ENCODE measurements at regions not wholly inside any gene's neighbourhood (a gene's known extent, or its start where the extent isn't known, plus 50 kb on each side); places are given as distances from the start of the nearest gene placed in this dataset.
"Not testable (repeated sequence)": the region's sequence is repeated elsewhere in the genome, so short reads cannot be mapped to it uniquely, and the experiment has no call there.

DNA sequence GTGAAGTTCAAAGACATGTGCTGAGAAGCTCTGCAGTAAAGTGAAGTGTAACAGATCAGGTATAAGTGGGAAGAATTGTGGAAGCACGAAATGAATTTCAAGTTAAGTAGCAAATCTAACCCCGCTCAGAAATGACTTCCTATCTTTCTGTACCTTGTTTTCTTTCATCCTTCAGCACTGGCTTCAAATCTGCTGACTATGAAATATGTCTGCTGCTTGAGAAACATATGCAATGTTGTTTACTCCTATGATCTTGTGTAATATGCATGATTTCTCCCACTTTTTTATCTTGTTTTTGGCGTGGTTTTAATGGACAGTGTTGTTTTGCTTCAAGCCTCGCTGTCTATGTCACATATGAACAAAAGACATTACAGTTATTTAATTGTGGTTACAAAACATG, 545.3 kb upstream of the NCAM2 start:
- no peak for DNase-seq

DNA sequence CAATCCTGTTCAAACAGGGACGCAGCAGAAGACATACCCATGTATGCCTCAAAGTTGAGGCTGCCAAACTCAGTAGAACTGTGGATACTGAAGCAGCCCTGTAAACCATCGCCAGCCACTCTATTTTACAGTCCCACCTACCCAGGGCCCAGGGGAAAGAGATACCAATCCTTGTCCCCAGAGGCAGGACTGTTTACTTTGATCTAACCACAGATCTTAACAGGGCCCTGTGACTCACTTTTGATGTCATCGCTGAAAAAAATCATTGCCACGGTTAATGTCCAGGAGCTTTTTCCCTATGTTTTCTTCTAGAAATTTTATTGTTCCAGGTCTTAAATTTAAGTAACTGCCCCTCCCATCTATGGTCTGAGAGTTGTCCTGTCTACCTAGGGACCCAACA, 538.4 kb upstream of the NCAM2 start:
- no peak for DNase-seq

GRCh38 chr21:20463362-20463761, 534.8 kb upstream of the NCAM2 start:
- DNase-seq, result no peak

DNA sequence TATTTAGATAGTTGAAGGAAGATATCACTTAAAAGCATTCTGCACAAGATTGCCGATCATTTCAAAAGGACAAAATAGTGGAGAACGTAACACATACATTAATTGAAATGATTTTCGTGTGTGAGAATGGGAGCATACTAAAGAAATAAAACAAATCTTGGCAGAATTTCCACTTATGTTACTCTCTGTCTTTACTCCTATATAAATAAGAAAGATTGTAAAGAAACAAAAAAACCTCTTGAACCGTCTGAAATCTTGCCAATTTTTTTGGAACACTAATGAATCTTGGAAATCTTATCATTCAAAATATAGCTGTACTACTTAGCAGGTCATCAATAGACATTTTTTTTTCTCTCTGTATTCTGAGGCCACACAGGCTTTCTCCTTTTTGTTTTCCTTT, 528.8 kb upstream of the NCAM2 start:
- DNase-seq, result no peak

DNA sequence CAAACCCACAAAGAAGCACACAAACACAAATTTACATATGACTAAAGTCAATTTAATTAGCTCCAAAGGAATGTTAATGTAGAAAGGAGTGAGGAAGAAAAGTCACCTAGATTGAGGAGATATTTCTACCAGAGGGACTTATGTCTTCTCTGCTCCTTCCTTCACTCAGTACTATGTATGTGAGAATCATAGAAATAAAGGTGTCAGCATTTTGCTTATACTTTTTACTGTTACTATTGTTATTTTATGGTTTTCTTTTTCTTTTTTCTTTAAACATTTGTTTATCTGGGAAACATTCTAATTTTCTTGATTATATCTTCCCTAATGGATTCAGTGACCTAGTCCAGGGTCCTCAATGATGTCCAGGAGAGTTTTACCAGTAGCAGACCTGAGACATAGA, 511.9 kb upstream of the NCAM2 start:
- no peak for DNase-seq

- not testable (repeated sequence) for DNase-seq
Observed at GRCh38 chr21:20502915-20503314, 495.3 kb upstream of the NCAM2 start.

- DNase-seq, result no peak
Observed at GRCh38 chr21:20507783-20508182, 490.4 kb upstream of the NCAM2 start.

DNA sequence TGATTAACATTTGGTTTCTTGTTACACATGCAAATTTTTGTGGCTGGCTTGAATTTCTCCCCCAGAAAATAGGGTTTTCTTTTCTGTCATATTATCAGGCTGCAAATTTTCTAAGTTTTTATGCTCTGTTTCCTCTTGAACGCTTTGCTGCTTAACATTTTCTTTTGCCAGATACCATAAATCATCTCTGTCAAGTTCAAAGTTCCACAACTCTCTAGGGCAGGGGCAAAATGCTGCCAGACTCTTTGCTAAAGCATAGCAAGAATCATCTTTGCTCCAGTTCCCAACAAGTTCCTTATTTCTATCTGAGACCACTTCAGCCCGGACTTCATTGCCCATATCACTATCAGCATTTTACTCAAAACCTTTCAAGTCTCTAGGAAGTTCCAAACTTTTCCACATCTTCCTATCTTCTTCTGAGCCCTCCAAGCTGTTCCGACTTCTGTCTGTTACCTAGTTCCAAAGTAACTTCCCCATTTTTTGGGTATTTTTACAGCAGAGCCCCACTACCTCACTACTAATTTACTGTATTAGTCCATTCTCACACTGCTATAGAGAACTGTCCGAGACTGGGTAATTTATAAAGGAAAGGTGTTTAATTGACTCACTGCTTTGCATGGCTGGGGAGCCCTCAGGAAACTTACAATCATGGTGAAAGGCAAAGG, 486.9 kb upstream of the NCAM2 start:
- no peak for DNase-seq

DNA sequence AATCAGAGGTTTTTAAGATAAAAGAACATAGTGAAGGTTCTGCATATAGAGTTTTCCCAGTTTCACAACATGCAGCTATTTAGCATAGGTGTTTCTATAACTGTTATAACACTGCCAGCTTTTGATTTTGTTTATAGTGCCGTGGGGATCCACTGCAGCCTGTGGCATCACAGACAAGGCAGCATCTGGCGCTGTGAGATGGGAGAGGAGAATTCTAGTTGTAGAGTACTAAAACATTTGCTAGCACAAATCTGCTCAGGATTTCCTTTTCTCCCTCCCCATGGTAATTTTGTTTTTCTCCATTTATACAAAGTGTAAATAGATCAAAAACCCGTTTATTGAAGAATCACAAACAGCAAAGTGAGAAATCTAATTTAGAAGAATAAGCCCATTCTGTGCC, 482.8 kb upstream of the NCAM2 start:
- DNase-seq, result no peak

DNA sequence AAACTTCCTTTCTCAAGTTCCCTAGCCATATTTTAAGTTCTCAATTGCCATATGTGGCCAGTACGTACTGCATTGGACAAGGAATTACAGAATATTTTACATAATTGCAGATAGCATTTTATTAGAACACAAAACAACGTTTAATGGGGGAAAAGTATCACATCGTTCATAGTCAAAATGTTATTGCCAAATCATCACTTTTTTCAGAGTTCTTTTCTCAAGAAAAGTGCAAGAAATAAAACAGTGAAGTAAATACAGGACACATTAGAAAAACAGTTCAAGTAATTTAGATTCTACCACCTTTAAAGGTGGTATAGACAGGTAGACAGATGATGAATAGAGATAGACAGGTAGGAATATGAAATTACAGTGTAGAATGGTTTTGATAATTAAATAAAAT, 479.1 kb upstream of the NCAM2 start:
- no peak for DNase-seq

GRCh38 chr21:20522611-20523010, 475.6 kb upstream of the NCAM2 start:
- no peak for DNase-seq

GRCh38 chr21:20523191-20523590, 475.0 kb upstream of the NCAM2 start:
- DNase-seq, result no peak

DNA sequence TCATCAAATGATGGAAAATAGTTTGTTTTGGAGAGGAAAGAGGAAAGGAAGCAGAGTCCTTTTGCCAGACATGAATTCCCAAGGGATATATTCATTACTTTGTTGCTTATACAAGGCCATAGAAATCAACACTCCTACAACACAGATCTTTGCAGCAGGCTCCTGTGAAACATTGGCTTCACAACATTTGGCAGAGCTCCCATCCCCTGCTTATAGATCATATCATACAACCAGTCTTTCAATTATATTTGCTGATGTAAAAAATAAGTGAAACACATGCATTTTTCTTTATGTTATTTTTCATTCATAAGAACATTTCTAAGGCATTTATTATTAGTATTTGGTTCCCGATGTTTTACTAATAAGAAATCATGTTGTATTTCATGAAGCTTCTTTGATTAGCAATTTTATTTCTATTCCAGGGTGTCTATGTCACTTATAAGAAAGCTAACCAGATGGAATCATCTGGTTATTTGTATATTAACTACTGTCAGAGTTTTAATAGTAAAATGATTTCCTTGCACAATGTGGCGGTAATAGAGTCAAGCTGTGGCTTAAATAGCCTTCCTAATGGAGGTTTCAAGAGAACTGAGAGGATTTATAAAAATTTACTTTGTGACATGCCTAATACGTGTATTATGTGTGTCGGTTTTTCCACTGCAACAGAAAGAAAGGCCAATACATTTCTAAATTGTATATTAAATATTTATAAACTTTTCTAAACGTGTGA, 470.3 kb upstream of the NCAM2 start:
- no peak for DNase-seq

- DNase-seq, result no peak
Observed at GRCh38 chr21:20537130-20537529, 461.1 kb upstream of the NCAM2 start.

DNA sequence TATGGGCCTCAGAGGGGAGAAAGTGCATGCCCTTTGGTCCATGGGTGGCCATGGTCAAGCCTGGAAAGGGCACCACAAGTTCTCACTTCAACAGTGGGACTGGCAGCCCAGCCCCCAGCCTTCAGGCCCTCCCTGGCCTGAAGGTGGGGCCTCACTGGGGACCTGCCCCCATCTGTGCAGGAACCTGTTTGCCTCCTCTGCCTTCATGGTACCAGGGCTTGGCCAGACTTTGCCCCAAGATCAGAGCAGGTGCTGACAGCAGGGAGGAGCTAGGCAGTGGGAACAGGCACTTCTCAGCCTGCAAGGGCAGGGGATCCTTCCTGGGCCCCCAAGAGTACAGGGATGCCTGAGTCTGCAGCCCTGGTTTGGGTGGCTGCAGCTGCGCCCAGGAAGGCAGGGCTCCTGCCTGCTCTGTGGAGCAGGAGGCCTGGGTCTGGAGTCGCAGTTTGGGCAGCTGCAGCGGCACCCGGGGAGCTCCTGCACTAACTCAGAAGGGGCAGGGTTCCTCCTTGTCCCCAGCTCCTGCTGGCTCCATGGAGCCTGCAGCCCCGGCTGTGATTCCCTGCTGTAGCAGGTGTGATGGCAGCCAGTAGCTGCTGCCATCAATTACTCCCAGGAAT, 460.1 kb upstream of the NCAM2 start:
- no peak for DNase-seq

DNA sequence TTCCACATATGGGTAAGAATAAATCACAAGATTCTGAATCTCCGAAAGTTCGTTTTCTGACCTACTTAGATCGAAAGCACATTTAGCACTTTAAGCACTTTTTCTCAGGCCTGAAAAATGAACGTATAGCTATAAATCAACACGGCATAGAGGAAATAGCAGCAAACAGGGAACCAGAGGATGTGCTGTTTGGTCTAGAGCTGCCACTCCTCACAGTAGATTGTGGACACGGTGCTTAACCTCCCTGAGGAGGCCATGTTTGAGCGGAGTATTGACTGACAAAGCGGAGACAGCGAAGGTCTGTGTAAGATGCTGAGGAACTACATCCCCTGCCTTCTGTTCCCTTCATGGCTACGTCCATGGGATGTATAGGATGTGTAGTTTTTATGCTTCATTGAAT, 452.8 kb upstream of the NCAM2 start:
- no peak for DNase-seq

DNA sequence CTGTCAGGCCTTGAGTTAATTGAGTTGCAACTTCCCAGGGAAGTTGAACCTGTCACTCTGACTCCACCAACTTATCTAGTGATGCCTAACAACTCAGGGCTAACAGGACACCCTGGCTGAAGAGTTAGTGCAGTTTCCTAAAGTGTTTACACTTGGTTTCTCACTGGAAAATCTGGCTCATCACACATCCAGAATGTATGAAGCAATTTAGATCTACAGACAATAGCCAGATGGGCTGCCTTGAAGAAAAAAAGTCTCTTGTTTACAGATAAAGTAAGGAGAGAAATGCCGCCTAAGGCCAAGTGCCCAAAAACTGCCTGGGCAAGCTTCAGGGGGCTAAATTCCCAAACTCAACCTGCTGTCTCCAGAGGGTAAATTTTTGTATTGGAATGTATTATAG, 446.3 kb upstream of the NCAM2 start:
- DNase-seq, result no peak

DNA sequence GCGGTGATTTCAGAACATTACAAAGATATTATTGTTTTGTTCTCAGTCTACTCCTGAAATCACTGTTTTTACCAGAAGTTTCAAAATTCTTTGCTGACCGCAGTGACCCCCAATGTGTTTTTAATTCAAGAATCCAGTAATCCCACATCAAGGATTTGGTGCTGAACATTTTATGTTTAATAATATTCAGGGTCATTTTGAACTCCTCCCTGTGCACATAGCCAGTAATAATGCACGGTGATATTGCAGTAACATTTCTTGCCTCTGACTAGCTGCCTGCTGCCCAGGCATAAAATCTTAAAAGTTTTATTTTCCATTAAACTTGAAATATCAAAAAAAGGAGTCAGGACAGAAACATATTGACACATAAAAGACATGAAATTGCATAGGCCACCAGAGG, 443.4 kb upstream of the NCAM2 start:
- DNase-seq, result no peak

GRCh38 chr21:20570824-20571232, 427.4 kb upstream of the NCAM2 start:
- no peak for DNase-seq

- DNase-seq, result no peak
Observed at GRCh38 chr21:20572582-20572981, 425.6 kb upstream of the NCAM2 start.

DNA sequence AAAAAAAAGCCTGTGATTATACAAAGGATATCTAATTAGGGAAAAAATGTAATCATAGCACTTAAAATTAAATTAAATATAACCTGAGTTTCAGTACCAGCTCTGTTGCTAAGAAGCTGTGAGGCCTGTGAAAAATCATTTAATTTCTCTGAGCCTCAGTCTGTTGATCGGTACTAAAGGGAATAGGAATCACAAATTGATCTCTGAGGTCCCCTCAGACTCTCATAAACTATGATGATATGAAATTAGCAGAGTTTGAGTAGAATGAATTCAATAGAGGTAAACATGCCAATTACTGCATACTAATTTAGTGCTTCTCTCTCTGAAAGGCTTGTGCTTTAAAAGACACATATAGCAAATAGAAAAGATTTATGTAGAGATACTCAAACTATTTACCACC, 416.8 kb upstream of the NCAM2 start:
- DNase-seq, result no peak

- DNase-seq, result no peak
Observed at GRCh38 chr21:20591284-20591683, 406.9 kb upstream of the NCAM2 start.

- DNase-seq, result no peak
Observed at GRCh38 chr21:20592463-20592862, 405.7 kb upstream of the NCAM2 start.

DNA sequence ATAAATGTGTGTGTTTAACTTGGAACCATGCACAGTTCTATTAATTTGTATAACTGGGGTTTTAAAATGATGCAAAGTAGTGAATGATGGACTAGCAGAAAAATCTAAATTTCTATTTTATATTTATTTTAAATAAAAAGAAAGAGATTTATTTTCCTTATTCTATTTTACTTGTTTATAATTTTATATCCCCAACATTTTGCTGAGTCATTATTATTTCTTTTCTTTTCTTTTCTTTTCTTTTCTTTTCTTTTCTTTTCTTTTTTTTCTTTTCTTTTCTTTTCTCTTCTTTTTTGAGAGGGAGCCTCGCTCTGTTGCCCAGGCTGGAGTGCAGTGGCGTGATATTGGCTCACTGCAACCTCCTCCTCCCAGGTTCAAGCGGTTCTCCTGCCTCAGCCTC, 395.0 kb upstream of the NCAM2 start:
- DNase-seq, result no peak

DNA sequence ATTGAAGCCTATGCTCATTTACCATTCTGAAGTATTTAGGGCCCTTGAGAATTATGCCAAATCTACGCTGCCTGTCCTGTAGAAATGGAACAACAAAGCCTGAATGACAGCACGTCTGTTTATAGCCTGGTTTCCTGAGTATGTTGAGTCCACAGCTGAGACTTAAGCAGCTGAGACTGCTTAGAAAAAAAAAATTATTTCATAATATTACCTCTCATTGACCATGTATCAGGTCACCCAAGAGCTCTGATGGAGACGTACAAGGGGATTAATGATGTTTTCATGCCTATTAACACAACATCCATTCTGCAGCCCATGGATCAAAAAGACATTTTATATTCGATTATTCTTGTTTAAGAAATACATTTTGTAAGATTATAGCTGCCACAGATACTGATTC, 387.2 kb upstream of the NCAM2 start:
- DNase-seq, result no peak
